ENCODE measurements at regions not wholly inside any gene's neighbourhood (a gene's known extent, or its start where the extent isn't known, plus 50 kb on each side); places are given as distances from the start of the nearest gene placed in this dataset.

GRCh38 chr12:114473717-114474116, 67.8 kb upstream of the TBX5 start (continued):
- TF ChIP-seq, protein P1, sequence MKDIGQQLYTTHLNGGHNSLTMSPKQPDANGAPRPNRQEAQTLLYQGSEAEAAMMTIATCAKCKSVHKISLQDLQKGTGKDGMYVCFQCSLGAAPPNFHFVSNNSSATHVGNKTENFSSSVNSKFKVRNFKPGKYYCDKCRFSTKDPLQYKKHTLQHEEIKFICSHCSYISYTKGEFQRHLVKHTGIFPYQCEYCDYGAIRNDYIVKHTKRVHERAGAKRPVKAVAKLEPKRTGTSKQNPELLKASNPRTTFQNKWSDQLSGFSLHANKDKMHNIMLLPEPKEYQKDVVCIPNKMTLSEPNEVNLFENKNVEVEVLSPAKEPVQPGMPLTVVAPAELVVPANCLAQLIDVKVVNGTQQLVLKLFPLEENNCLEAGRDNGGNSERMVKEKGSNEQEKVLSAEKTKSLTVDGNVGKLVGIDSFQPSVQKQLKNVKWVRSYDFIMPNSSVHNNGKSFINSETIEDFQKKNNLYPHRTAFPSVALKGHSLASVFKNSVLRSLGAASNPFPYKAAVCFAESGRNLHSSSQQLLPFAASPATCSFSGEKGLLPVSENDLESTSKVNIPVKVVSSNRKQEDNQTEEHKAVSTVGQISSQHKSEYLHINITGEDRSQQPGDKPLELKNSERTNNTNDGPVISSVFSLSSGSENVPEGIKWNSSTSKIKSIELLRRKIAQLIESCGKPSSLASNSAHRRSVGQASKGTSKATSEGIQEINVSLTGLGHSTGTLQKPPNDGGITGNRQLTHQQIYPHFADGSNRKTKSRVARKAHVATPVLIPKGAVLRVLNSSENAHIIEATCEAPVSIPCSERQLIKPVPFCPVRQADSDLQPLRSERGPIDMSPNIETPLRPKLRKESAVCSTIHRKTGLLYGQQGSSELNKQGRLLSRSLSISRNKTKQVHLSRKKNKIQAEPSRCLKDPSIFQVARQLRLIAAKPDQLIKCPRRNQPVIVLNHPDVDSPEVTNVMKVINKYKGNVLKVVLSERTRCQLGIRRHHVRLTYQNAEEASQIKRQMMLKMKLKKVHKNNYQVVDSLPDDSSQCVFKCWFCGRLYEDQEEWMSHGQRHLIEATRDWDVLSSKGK (CRISPR knock-in tag; IDR thresholded peaks at IDR 0.05): no peak

GRCh38 chr12:114473018-114473417, 67.1 kb upstream of the TBX5 start:
- H3K36me3 ChIP-seq (ENCODE audit: control insufficient read depth, insufficient read depth, low read length): no peaks in the 10 kb centered on the region
- no peak for DNase-seq (ENCODE audit: extremely low read depth in 1 of 4, low spot score in 3 of 4)
- H3K4me2 ChIP-seq (ENCODE audit: insufficient read depth, low read length): no peak overlapping the region
- CTCF ChIA-PET (ENCODE audit: low intra/inter-chr PET ratio): no interaction called here
- H4K20me1 ChIP-seq (replicated peaks; ENCODE audit: control insufficient read depth, insufficient read depth, low read length): no peaks in the 10 kb centered on the region; the same call in 1 of the 2 replicates
- BruUV-seq (replicated peaks): no TSS peak
- in situ Hi-C loops (cut with MboI): no loop called here
- no peaks in the 10 kb centered on the region for H3K79me2 ChIP-seq (ENCODE audit: control insufficient read depth, insufficient read depth, low read length)
- H3K9ac ChIP-seq (ENCODE audit: insufficient read depth in 1 of 2, low read depth in 2 of 2, low read length in 2 of 2): no peak overlapping the region
- H3K4me1 ChIP-seq (replicated peaks in 1 of 2; ENCODE audit: control insufficient read depth in 2 of 2, insufficient read depth in 2 of 2, low read length in 2 of 2): no peaks in the 10 kb centered on the region
- POLR2A ChIA-PET: no interaction called here
- no peak overlapping the region for H2AFZ ChIP-seq (ENCODE audit: low read depth, low read length)
- intact Hi-C loops (cut with micrococcal nuclease): loop anchor here (10.0 kb wide), 1 partner anchor 308 kb away; no protein-coding TSS in a partner anchor
- H3K9me3 ChIP-seq (replicated peaks; ENCODE audit: control insufficient read depth, insufficient read depth, low read depth, low read length): no peaks in the 10 kb centered on the region
- no peaks in the 10 kb centered on the region for H3K9me1 ChIP-seq (ENCODE audit: control insufficient read depth, insufficient read depth, low read length)
- no peak overlapping the region for H3K4me3 ChIP-seq
- H3K27ac ChIP-seq (ENCODE audit: extremely low read depth, low read depth, low read length): no peak overlapping the region
- WGBS (ENCODE audit: insufficient coverage, low coverage, missing lambda C conversion rate): 4% methylated on average over 2 of the region's 2 CpGs
- FAIRE-seq: no peak
- TF ChIP-seq NCOA4 (IDR thresholded peaks at IDR 0.05; ENCODE audit: partially characterized antibody) (no peak), YY1 (IDR thresholded peaks at IDR 0.05; ENCODE audit: borderline replicate concordance in 1 of 3, control insufficient read depth in 1 of 3, extremely low read depth in 1 of 3, insufficient read depth in 3 of 3, insufficient read length in 1 of 3, insufficient replicate concordance in 2 of 3, low read depth in 1 of 3, low read length in 2 of 3) (no peak), GTF2B (IDR thresholded peaks at IDR 0.05; ENCODE audit: extremely low read depth, insufficient read length) (no peak), MEF2A (IDR thresholded peaks at IDR 0.05; ENCODE audit: control insufficient read depth, low read depth, low read length) (no peak), RB1 (IDR thresholded peaks at IDR 0.05; ENCODE audit: low read depth) (no peak), MLX (CRISPR knock-in tag; conservative IDR thresholded peaks at IDR 0.05) (no peak), HMGN3 (IDR thresholded peaks at IDR 0.05; ENCODE audit: borderline replicate concordance, extremely low read depth, insufficient read length, low read depth, low read length) (no peak), RBBP5 (IDR thresholded peaks at IDR 0.05; ENCODE audit: borderline replicate concordance, insufficient read depth, low read length, poor library complexity, severe bottlenecking) (no peak)
- TF ChIP-seq, protein P2, sequence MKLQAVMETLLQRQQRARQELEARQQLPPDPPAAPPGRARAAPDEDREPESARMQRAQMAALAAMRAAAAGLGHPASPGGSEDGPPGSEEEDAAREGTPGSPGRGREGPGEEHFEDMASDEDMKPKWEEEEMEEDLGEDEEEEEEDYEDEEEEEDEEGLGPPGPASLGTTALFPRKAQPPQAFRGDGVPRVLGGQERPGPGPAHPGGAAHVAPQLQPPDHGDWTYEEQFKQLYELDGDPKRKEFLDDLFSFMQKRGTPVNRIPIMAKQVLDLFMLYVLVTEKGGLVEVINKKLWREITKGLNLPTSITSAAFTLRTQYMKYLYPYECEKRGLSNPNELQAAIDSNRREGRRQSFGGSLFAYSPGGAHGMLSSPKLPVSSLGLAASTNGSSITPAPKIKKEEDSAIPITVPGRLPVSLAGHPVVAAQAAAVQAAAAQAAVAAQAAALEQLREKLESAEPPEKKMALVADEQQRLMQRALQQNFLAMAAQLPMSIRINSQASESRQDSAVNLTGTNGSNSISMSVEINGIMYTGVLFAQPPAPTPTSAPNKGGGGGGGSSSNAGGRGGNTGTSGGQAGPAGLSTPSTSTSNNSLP (IDR thresholded peaks at IDR 0.05; ENCODE audit: borderline replicate concordance, low read depth, low read length): no peak
- H3K27me3 ChIP-seq (ENCODE audit: control insufficient read depth in 2 of 2, insufficient read depth in 2 of 2, low read length in 2 of 2): peaks cover 0 to 2% of the 10 kb centered on the region in 2 experiments; a peak in 2 of 5 replicates
- ATAC-seq: no peak

Measured in K562 (cell line).